Neural cell (in vitro differentiated cells): ENCODE measurements at regions not wholly inside any gene's neighbourhood (a gene's known extent, or its start where the extent isn't known, plus 50 kb on each side); places are given as distances from the start of the nearest gene placed in this dataset.

Source experiments
- CTCF ChIP-seq: fragments of 450-650 bp; IDR thresholded peaks from 2 replicates; pipeline ENCODE4 v1.5.1; 2014; ENCODE audit warnings: antibody characterized with exemption, mild to moderate bottlenecking, moderate library complexity; ENCODE audit not compliant: poor library complexity, severe bottlenecking
- POLR2AphosphoS5 ChIP-seq: IDR thresholded peaks from 2 replicates; pipeline ENCODE4 v1.6.1; 2012
- REST ChIP-seq: IDR thresholded peaks from 2 replicates; pipeline ENCODE4 v1.6.1; 2012; ENCODE audit warnings: borderline replicate concordance

DNA sequence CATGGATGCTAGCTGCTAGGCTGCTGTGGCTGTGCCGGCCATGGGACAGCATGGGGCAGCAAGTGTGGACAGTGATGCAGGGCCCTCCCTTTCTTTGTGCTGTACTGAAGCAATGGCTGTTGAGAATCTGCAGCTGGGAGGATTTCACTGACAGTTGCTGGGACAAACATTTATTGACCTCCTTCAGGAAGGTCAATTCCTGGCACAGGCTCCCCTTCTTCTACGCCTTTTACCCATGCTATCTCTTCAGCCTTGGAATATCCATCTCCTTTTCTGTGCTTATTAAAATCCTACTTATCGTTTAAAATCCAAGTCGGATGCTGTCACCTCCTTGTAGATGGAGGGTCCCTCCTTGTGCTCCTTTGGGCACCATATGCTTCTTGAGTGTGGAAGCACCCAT lies 213.1 kb upstream of the USP24 start:
- TF ChIP-seq REST: no peak
- TF ChIP-seq POLR2AphosphoS5: no peak
- TF ChIP-seq CTCF: no peak
